ENCODE measurements at regions not wholly inside any gene's neighbourhood (a gene's known extent, or its start where the extent isn't known, plus 50 kb on each side); places are given as distances from the start of the nearest gene placed in this dataset.

DNA sequence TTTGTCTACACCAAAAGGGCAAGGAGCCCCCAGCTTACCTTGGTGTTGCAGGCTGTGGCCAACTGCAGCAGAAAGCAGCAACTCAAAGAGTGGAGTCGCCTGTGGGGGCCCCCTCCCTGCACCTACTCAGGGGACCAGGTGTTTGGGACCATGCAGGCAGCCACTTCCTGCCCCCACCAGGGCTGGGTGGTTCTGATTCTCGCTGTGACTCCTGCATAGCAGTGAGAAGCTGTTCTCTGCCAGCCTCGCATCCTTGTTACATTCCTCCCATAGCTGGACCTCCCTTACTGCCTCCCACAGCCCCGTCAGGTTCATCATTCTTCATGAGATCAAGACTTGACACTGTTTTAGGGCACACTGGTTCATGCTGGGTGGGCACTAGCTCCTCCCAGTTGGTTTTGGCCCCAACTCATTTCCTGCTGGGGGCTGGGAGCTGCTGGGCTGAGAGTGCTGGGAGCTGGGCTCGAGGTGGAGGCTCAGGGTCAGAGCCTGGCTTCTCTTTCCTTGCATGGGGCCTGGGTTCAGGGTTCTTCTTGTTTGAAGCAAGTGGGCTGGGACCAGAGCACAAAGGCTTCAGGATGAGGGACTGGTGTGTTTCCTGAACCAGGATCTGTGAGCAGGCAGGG, 146.9 kb upstream of the C1orf174 start:
- no peak for DNase-seq

DNA sequence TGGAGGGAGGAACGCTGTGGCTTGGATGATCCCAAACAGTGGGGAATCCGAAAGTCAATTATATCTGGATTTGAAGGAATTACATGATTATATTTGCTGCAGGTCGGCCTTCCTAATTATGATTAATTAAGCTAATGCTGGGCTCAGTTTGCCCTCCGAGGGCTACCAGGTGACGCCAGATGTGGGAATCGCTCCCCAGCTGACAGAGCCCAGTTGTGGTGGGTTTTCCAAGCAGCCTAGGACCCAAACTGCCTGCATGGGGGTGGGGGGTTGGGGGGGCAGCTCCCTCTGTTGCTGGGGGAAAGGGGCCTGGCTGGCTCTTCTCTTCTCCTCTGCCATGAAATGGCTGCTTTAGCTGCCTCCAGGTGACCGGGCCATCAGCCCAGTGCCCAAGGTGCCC, 147.6 kb upstream of the C1orf174 start:
- DNase-seq, result no peak

DNA sequence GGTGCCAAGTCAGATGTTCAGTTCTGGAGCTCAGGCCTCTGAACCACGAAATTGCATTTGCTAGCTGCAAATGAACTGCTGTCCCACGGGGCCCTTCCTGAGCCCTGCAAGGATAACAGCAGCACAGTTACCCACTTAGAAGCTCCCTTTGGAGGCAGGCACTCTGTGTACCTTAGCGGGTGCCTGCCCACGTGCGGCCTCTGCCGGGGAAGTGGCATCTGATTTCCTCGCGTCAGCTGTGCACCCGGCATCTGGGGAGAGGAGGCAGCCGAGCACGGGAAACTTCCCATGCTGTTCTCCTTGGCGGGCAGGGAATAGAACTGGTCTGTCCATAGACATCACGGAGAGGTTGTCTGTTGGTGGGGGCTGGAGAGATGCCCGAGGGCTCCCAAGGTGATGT, 148.0 kb upstream of the C1orf174 start:
- no peak for DNase-seq

DNA sequence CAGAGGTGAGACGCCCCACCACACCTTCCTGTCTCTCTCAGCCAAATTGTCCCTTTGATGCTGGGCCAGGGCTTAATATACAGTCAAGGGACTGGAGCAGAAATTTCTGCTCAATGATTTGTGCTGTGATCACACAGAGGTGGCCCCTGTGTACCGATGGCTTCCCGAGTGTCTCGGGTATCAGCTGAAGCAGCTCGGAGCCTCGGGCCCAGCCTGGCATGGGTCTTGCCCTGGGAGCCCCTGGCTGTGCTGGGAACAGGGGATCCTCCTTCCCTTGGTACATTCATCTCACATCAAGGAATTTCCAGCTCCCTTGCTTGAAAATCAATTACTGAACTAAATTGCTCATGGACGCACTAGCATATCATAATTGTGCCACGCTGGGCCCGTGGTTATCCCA, 148.8 kb upstream of the C1orf174 start:
- DNase-seq, result no peak

DNA sequence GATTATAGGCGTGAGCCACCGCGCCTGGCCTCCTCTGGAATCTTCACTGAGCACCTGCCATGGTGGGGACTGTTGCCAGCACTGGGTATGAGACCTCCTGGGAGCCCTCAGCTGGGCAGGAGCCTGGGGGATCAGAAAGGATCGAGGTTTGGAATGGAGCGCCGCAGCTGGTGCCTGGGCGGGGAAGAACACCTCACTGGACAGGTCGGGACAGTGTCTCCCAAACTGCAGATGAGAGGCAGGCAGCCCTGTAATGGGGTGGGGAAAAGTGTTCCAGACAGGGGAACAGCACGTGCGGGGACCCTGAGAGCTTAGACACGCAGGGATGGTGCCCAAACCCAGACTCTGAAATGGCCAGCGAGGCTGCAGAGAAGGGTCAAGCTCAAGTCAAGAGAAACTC, 150.9 kb upstream of the C1orf174 start:
- DNase-seq, result no peak

DNA sequence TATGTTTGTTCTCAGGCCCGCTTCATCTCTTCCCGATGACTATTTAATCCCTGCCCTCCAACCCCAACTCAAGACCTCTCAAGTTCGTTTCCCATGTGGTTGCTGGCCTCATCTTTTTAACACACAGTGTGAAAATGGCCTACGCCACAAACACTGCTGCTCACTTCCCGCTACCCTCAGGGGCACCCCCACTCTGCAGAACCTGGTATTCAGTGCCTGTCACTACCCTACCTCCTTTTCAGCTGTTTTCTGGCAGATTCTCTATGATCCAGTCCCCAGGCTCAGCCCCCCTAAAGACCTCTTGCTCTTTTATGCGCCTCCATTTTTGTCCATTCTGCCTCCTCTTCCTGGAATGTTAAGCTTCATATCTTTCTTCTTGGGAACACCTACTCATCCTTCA, 152.6 kb upstream of the C1orf174 start:
- no peak for DNase-seq

DNA sequence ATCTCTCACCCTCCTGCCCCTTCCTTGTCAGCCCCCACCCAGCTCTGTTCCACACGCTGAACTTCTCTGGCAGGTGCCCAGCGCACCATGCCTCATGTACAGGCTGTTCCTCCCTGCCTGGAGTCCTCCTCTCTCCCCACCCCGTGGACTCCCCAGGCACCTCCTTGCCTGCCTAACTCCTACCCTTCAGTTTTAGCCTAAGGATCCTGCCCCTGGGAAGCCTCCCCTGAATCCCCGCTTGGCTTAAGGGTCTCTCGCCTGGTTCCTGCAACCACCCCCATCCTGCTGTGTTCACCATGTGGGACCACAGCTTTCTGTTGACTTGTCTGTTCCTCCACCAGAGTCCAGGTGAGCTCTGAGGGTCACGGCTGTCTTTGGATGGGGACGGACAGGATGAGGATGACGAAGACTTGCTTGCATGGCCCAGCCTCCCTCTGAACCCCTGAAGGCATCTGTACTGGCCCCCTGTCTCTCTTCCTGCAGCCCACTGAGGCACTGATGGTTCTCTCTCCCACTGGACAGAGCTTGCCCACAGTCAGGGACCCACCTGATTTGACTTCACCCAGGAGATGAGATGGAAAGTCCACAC, 153.2 kb upstream of the C1orf174 start:
- no peak for DNase-seq

DNA sequence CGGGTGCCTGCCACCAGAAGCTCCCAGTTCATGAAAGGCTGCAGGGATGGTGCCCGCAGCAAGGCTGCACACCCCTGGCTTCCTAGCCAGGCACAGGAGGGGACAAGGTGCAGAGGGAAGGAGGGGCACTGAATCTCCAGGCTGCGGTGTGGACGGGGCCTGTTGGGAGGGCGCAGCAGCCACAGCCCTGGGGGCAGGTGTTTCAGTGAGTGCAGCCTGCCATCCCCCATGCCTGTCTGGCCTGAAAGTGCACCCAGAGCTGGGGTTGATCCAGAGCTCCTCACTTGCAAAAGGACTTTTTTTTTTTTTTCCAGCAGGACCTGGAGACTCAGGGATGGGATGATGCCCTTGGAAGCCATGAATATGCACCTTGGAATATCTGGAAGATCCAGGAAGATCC, 153.7 kb upstream of the C1orf174 start:
- no peak for DNase-seq

DNA sequence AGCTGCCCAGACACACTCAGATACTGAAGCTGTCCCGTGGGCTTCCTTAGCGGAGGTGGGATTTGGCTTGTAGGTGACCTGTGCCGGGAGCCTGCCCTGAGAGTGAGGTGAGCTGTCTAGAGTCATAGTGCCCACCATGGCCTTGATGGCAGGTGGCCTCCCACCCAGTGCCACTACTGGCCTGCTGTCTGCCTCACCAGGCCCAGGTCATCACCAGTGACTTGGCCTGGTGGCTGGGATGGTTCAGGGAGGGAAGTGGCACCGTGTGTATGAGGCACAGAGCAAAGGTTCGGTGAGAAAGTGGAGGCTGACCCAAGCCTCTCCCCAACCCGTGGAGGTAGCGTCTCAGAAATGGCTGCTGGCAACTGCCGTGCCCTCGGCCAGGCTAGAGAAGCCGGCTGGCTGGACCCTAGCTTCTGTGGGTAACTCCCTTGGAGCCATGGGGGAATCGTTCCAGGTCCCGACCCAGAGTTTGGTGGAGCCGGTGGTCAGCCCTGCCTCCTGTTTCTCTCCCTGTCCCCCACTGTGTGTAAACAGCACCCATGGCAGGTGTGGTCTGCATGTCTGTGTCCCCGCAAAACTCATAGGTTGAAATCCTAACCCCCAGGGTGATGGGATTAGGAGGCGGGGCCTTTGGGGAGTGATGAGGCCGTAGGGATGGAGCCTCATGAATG, 155.4 kb upstream of the C1orf174 start:
- no peak for DNase-seq

DNA sequence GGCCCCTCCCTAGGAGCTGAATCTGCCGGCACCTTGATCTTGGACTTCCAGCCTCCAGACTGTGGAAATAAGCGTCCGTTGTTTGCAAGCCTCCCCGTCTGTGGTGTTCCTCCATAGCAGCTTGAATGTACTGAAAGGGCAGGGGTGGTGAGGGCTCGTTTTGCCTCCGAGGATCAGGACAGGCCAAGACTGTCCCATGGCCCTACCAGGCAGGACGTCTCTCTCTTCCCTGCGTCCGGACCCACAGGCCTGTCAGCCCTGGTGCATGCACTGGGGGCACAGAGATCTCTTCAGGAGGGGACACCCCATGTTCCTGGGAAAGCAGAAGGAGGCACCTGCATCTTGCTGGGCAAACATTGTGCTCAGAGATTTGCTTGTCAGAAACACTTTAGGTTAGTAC, 156.3 kb upstream of the C1orf174 start:
- DNase-seq, result no peak

DNA sequence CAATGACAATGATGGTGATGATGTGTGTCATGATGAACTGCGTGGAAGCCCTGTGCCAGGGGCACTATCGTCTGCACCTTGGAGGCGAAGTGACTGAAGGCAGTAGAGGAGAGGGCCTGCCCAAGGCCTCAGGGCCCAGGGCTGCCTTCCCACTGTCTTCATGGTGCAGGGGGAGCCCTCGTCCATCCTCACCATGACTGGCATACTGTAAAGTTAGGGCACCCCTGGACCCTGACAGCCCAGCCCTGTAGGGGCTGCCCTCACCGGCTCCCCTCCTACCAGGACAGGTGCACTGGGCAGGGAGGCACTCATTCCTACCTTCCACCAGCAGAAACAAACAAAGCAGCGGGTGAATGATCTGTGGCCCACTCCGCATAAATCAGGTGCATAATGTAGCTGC, 156.9 kb upstream of the C1orf174 start:
- no peak for DNase-seq

DNA sequence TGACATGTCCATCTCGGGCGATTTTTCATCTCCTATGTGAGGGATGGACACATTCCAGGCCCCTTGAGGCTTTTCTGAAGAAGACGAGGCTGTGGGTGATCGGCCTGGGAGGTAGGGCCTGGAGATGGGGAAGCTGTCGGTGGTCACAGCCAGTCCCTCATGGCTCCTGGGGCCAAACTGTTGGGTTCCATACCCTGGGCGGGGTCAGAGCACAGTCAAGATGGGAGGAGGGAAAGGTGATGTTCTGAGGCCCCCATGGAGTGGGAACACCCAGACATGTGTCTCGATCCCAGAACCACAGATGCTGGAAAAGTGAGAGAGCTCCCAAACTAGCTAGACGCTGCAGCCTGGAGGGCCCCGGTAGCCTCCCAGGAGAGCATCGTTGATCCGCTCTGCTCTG, 157.5 kb upstream of the C1orf174 start:
- no peak for DNase-seq

DNA sequence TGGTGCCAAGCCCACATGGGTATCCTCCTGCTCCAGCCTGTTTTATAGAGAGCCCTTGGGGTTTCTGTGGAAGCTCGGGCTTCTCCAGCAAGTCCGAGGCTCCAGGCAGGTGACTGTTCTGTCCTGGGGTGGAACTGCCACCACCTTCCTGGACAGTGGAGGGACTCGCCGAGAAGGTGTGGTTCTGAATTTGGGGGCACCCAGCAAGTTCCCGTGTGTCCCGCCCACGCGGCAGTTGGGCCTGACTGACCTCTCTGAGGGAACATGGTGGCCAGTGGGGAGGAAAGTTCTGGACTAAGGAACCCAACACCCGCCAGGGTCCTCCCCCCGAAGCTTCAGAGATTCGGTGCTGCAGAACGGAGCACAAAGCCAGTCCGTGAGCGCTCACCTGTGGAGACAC, 158.1 kb upstream of the C1orf174 start:
- no peak for DNase-seq

DNA sequence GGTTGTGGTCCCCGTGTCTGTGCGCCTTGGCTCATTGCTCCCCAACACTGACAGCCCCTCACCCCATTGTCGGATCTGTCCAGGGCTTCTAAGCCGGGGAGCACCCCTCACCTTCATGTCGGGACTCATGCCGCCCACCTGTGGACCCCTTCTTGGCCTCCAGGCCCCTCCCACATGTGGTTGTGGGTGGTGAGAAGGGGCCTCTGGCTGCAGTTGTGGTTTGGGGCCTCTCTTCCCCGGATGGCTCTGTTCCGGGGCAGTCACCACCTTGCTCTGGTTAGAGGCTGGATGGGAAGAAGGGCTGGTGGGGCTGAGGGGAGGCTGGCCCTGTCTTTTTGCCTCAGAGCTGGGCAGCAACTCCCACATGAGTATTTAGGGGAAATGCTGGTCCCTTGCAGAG, 158.6 kb upstream of the C1orf174 start:
- no peak for DNase-seq

DNA sequence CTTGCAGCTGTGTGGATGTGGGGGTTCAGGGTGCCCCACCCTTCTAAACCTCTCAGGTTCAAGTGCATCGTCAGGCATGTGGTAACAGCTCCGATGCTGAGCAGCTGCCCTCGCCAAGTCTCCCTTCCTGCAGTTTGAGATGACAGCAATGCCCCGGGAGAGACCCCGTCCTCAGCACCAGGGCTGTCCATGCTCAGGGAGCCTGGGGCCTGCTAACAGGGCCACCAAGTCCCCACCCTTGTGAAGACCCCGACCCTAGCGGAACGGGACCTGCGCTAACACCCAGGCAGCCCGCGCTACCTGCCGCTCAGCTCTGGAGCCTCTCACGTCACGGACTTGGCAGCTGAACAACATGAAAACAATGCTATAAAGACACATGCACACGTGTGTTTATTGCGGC, 159.2 kb upstream of the C1orf174 start:
- no peak for DNase-seq

DNA sequence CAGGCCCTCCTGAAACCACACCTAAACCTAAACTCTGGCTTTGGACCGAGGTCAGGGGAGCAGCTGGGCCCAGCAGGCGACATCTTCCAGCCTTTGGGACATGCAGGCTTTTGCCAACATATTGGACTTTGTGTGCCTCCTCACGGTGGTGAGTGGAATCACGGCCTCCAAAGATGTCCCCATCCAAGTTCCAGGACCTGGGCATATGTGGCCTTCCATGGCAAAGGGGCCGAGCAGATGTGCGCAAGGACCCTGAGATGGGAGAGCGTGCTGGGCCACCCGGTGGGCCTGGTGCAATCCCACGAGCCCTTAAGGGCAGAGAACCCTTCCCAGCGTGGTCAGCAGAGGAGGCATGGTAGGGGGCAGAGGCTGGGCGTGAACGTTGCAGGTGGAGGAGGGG, 160.8 kb upstream of the C1orf174 start:
- no peak for DNase-seq

DNA sequence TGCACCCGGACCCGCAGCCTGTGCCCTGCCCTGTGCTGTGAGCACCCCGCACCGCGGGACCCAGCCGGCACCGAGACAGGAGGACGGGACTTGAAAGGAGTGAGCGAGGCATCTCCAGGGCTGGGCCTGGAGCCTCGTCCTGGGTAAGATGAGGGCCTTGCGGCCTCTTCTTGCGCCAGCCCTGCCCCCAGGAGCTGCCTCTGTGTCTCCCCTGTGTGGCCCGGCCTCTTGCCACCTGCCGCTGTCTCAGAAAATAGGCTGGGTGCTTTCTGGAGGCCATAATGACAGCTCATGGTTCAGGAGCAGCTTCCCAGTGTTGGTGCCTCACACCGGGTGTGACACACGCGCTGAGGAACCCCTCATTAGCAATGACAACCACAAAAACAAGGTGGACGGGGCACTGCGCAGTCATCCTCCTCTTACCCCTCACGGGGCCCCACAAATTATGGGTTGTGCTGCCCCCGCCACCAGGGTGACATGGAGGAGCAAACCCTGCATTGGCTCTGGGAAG, 161.5 kb upstream of the C1orf174 start:
- DNase-seq, result no peak

DNA sequence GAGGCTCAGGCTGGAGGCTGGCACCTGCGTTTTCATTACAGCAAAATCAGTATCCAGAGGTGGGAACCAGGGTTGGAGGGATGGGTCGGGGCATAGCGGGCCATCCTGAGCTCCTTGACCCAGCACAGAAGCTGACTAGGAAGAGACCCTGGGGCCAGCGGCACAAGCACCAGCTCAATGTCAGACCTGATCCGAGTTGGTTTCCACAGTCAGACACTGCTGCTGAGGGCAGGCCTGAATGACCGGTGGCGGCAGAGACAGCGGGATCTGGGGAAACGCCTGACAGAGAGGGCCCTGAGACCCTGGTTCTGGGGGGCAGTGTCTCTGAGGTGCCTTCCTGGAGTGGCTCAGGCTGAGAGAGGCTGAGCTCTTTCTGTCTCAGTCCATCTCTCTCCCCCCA, 162.0 kb upstream of the C1orf174 start:
- no peak for DNase-seq

DNA sequence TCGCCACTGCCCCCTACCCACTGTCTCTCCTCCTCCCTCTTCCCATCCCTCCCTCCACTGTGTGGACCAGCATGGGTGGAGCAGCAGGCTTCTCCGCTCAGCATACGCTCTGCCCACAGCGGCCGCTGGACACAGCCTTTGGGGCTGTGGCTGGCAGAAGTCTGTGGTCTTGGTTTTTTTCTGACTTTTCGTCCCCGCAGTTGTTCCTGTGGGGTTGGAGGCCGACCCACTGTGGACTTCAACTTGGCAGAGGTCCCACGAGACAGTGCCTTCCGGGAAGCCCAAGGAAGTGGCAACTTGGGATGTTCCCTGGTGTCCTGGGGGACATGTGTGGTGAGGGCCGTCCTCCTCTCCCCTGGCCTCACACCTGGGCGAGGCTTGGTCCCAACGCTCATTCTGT, 162.5 kb upstream of the C1orf174 start:
- no peak for DNase-seq

DNA sequence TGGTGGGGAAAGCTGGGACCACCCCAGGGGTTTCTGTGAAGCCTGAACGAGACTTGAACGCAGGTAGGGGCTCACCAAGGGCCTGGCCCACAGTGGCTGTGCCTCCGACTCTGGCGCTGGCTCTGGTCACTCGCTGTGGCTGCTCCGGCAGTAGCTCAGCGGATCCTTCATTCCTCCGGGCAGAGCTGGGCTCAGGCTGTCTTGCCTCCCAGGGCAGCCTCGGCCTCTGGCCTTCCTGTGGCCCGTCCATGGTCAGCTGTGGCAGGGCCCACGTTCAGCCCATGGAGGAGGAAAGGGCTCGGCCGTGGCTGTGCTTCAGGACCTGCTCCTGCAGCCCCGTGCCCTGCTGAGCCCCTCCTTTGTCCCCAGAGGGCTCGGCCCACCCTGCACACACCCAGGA, 162.9 kb upstream of the C1orf174 start:
- peak; percentile 6 for DNase-seq

DNA sequence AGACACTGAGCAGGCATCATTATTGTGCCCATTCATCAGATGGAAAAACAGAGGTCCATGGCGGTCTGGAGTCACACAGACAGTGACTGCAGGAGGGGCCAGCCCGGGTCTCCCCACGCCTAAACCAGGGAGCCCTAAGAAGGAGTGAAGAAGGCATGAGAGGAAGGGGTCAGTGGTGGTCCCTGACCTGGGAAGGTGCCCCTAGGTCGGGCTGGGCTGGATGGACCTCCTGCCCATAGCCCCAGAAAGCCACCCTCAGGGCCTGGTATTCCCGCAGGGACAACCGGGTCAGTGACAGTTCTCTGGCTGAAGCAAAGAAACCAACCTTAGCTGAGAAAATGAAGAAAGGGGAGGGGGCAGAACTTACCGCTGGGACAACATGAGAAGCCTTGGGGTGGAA, 163.4 kb upstream of the C1orf174 start:
- DNase-seq, result no peak

DNA sequence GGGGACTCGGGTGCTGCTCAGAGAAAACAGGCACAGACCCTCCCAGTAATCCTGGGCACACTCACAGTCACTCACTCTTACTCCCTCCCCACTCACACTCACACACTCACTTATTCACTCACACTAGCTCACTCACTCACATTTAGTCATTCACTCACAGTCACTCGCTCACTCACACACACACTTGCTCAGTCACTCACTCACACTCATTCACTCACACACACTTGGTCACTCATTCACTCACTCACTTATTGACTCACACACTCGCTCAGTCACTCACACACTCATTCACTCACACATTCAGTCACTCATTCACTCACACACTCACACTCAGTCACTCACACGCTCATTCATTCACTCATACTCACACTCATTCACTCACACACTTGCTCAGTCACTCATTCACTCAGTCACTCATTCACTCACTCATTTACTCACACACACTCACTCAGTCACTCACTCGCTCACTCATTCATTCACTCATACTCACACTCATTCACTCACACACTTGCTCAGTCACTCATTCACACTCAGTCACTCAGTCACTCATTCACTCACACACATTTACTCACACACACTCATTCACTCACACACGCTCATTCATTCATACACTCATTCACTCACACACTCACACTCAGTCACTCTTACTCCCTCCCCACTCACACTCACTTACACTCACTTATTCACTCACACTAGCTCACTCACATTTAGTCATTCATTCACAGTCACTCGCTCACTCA, 164.2 kb upstream of the C1orf174 start:
- DNase-seq, result no peak

DNA sequence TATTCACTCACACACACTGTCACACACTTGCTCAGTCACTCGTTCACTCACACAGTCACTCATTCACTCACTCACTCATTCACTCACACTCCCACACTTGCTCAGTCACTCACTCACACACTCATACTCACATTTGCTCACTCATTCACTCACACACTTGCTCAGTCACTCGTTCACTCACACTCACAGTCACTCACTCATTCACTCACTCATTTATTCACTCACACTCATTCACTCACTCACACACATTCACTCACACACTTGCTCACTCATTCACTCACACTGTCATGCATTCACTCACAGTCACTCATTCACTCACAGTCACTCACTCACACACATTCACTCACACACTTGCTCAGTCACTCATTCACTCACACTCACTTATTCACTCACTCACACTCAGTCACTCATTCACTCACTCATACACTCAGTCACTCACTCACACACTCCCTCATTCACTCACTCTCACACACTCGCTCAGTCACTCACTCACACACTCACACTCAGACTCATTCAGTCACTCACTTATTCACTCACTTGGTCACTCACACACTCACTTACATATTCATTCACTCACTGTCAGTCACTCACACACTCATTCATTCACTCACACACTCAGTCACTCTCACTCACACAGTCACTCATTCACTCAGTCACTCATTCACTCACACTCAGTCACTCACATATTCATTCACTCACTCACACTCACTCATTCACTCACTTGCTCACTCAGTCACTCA, 167.0 kb upstream of the C1orf174 start:
- no peak for DNase-seq
